ENCODE measurements at regions not wholly inside any gene's neighbourhood (a gene's known extent, or its start where the extent isn't known, plus 50 kb on each side); places are given as distances from the start of the nearest gene placed in this dataset.

- no peaks in the 10 kb centered on the region; the same call in 2 of the 3 replicates for H3K9me3 Mint-ChIP-seq
- ATAC-seq (no peak), DNase-seq (ENCODE audit: low spot score) (no peak)
- Histone ChIP-seq H3K4me2 (no peak overlapping the region), H2AFZ (no peak overlapping the region), H3F3A (replicated peaks; ENCODE audit: low read depth) (no peaks in the 10 kb centered on the region), H3K4me3 (no peak overlapping the region), H3K4me1 (ENCODE audit: insufficient read depth) (no peaks in the 10 kb centered on the region), H3K27me3 (ENCODE audit: insufficient read depth) (no peaks in the 10 kb centered on the region), H3K27ac (ENCODE audit: low read depth) (no peak overlapping the region), H3K9me2 (ENCODE audit: insufficient read depth) (no peaks in the 10 kb centered on the region), H3K79me2 (replicated peaks; ENCODE audit: insufficient read depth) (no peaks in the 10 kb centered on the region), H4K20me1 (replicated peaks; ENCODE audit: insufficient read depth) (no peaks in the 10 kb centered on the region), H3K36me3 (ENCODE audit: insufficient read depth) (no peaks in the 10 kb centered on the region)
- H3K4me3 Mint-ChIP-seq, result no peak overlapping the region
- no peak overlapping the region for H3K27ac Mint-ChIP-seq
- H3K4me1 Mint-ChIP-seq, result peaks cover 27% of the 10 kb centered on the region
- no peak for TF ChIP-seq ZNF331 (CRISPR knock-in tag; IDR thresholded peaks at IDR 0.05; ENCODE audit: low read depth)
- TF ChIP-seq, protein P1, sequence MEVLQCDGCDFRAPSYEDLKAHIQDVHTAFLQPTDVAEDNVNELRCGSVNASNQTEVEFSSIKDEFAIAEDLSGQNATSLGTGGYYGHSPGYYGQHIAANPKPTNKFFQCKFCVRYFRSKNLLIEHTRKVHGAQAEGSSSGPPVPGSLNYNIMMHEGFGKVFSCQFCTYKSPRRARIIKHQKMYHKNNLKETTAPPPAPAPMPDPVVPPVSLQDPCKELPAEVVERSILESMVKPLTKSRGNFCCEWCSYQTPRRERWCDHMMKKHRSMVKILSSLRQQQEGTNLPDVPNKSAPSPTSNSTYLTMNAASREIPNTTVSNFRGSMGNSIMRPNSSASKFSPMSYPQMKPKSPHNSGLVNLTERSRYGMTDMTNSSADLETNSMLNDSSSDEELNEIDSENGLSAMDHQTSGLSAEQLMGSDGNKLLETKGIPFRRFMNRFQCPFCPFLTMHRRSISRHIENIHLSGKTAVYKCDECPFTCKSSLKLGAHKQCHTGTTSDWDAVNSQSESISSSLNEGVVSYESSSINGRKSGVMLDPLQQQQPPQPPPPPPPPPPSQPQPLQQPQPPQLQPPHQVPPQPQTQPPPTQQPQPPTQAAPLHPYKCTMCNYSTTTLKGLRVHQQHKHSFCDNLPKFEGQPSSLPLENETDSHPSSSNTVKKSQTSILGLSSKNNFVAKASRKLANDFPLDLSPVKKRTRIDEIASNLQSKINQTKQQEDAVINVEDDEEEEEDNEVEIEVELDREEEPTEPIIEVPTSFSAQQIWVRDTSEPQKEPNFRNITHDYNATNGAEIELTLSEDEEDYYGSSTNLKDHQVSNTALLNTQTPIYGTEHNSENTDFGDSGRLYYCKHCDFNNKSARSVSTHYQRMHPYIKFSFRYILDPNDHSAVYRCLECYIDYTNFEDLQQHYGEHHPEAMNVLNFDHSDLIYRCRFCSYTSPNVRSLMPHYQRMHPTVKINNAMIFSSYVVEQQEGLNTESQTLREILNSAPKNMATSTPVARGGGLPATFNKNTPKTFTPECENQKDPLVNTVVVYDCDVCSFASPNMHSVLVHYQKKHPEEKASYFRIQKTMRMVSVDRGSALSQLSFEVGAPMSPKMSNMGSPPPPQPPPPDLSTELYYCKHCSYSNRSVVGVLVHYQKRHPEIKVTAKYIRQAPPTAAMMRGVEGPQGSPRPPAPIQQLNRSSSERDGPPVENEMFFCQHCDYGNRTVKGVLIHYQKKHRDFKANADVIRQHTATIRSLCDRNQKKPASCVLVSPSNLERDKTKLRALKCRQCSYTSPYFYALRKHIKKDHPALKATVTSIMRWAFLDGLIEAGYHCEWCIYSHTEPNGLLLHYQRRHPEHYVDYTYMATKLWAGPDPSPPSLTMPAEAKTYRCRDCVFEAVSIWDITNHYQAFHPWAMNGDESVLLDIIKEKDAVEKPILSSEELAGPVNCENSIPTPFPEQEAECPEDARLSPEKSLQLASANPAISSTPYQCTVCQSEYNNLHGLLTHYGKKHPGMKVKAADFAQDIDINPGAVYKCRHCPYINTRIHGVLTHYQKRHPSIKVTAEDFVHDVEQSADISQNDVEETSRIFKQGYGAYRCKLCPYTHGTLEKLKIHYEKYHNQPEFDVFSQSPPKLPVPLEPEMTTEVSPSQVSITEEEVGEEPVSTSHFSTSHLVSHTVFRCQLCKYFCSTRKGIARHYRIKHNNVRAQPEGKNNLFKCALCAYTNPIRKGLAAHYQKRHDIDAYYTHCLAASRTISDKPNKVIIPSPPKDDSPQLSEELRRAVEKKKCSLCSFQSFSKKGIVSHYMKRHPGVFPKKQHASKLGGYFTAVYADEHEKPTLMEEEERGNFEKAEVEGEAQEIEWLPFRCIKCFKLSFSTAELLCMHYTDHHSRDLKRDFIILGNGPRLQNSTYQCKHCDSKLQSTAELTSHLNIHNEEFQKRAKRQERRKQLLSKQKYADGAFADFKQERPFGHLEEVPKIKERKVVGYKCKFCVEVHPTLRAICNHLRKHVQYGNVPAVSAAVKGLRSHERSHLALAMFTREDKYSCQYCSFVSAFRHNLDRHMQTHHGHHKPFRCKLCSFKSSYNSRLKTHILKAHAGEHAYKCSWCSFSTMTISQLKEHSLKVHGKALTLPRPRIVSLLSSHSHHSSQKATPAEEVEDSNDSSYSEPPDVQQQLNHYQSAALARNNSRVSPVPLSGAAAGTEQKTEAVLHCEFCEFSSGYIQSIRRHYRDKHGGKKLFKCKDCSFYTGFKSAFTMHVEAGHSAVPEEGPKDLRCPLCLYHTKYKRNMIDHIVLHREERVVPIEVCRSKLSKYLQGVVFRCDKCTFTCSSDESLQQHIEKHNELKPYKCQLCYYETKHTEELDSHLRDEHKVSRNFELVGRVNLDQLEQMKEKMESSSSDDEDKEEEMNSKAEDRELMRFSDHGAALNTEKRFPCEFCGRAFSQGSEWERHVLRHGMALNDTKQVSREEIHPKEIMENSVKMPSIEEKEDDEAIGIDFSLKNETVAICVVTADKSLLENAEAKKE (CRISPR knock-in tag; IDR thresholded peaks at IDR 0.05), result no peak
- no peak for TF ChIP-seq STAT1 (IDR thresholded peaks at IDR 0.05; ENCODE audit: unreplicated experiment)
- TF ChIP-seq, protein P2, sequence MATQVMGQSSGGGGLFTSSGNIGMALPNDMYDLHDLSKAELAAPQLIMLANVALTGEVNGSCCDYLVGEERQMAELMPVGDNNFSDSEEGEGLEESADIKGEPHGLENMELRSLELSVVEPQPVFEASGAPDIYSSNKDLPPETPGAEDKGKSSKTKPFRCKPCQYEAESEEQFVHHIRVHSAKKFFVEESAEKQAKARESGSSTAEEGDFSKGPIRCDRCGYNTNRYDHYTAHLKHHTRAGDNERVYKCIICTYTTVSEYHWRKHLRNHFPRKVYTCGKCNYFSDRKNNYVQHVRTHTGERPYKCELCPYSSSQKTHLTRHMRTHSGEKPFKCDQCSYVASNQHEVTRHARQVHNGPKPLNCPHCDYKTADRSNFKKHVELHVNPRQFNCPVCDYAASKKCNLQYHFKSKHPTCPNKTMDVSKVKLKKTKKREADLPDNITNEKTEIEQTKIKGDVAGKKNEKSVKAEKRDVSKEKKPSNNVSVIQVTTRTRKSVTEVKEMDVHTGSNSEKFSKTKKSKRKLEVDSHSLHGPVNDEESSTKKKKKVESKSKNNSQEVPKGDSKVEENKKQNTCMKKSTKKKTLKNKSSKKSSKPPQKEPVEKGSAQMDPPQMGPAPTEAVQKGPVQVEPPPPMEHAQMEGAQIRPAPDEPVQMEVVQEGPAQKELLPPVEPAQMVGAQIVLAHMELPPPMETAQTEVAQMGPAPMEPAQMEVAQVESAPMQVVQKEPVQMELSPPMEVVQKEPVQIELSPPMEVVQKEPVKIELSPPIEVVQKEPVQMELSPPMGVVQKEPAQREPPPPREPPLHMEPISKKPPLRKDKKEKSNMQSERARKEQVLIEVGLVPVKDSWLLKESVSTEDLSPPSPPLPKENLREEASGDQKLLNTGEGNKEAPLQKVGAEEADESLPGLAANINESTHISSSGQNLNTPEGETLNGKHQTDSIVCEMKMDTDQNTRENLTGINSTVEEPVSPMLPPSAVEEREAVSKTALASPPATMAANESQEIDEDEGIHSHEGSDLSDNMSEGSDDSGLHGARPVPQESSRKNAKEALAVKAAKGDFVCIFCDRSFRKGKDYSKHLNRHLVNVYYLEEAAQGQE (IDR thresholded peaks at IDR 0.05; ENCODE audit: unreplicated experiment), result no peak
- H3K36me3 Mint-ChIP-seq (ENCODE audit: low read depth), result no peaks in the 10 kb centered on the region
- peaks cover 12% of the 10 kb centered on the region for H3K27me3 Mint-ChIP-seq (ENCODE audit: insufficient read depth, low read depth, poor library complexity)
These were observed 85.3 kb upstream of the ZBTB40 start for GRCh38 chr1:22366346-22366745.
